SK-N-SH treated with all-trans-retinoic acid at 6 μM for 48 hours (cell line): ENCODE measurements at regions not wholly inside any gene's neighbourhood (a gene's known extent, or its start where the extent isn't known, plus 50 kb on each side); places are given as distances from the start of the nearest gene placed in this dataset.

Experiments used
- BACH2 ChIP-seq: fragments of 250-450 bp; sonication (Bioruptor Pico); IDR thresholded peaks from 2 replicates; pipeline ENCODE4 v1.9.0; 2021; ENCODE audit warnings: mild to moderate bottlenecking, borderline replicate concordance
- CSDC2 ChIP-seq: fragments of 250-450 bp; sonication (Bioruptor Pico); IDR thresholded peaks from 2 replicates; pipeline ENCODE4 v1.5.0; 2020; ENCODE audit warnings: mild to moderate bottlenecking, moderate library complexity
- ESRRG ChIP-seq: fragments of 250-450 bp; sonication (Bioruptor Pico); IDR thresholded peaks from 2 replicates; pipeline ENCODE4 v1.6.1; 2021; ENCODE audit warnings: mild to moderate bottlenecking
- PATZ1 ChIP-seq: fragments of 250-450 bp; sonication (Bioruptor Pico); IDR thresholded peaks from 2 replicates; pipeline ENCODE4 v1.8.0; 2020; ENCODE audit warnings: mild to moderate bottlenecking, moderate library complexity, borderline replicate concordance
- RARB ChIP-seq: fragments of 250-450 bp; sonication (Bioruptor Pico); IDR thresholded peaks from 2 replicates; pipeline ENCODE4 v1.8.0; 2021; ENCODE audit warnings: mild to moderate bottlenecking, moderate library complexity
- TCF4 ChIP-seq: fragments of 250-450 bp; sonication (Bioruptor Pico); IDR thresholded peaks from 2 replicates; pipeline ENCODE4 v1.8.0; 2021; ENCODE audit warnings: mild to moderate bottlenecking, moderate library complexity, borderline replicate concordance
- ZC3H10 ChIP-seq: fragments of 250-450 bp; sonication (Bioruptor Pico); IDR thresholded peaks from 2 replicates; pipeline ENCODE4 v1.5.1; 2021; ENCODE audit warnings: mild to moderate bottlenecking, moderate library complexity
- ZFP3 ChIP-seq: fragments of 250-450 bp; sonication (Bioruptor Pico); IDR thresholded peaks from 2 replicates; pipeline ENCODE4 v1.5.0; 2020; ENCODE audit warnings: mild to moderate bottlenecking, moderate library complexity
- TF ChIP-seq, protein P1 (sequence below): fragments of 250-450 bp; sonication (Bioruptor Pico); IDR thresholded peaks from 2 replicates; pipeline ENCODE4 v1.5.1; 2020; ENCODE audit warnings: low read depth, mild to moderate bottlenecking, moderate library complexity

DNA sequence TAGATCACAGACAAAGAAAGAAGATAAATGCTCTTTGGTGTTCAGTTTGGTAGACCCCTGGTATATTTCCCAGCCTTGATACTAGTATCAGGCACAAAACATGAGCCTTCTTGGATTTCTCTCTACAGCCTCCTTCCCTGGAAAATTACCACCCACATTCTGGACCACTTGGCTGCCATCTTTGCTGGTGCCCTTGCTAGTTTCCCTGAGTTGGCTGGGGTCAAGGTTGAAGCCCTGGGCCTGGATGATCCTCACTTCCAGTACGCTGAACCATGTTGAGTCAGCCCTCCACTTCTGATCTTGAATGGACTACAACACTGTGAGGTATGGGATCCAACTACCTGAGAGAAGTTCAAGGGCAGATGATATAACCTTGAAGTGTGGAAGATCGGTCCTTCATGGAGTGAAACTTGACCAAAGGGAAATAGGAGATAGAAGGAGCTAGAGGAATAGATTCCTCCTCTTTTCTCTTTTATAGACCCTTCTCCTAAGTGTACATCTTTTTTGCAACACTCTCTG is 501.4 kb downstream of the TMEM114 start:
- TF ChIP-seq RARB (CRISPR knock-in tag): no peak
- TF ChIP-seq ZFP3 (CRISPR knock-in tag): no peak
- TF ChIP-seq ZC3H10 (CRISPR knock-in tag): no peak
- no peak for TF ChIP-seq PATZ1 (CRISPR knock-in tag)
- no peak for TF ChIP-seq CSDC2 (CRISPR knock-in tag)
- TF ChIP-seq ESRRG: no peak
- TF ChIP-seq, protein P1, sequence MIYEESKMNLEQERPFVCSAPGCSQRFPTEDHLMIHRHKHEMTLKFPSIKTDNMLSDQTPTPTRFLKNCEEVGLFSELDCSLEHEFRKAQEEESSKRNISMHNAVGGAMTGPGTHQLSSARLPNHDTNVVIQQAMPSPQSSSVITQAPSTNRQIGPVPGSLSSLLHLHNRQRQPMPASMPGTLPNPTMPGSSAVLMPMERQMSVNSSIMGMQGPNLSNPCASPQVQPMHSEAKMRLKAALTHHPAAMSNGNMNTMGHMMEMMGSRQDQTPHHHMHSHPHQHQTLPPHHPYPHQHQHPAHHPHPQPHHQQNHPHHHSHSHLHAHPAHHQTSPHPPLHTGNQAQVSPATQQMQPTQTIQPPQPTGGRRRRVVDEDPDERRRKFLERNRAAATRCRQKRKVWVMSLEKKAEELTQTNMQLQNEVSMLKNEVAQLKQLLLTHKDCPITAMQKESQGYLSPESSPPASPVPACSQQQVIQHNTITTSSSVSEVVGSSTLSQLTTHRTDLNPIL (CRISPR knock-in tag): no peak
- TF ChIP-seq TCF4 (CRISPR knock-in tag): no peak
- TF ChIP-seq BACH2 (CRISPR knock-in tag): no peak
